Adrenal gland (tissue), 9 donors: ENCODE measurements at regions not wholly inside any gene's neighbourhood (a gene's known extent, or its start where the extent isn't known, plus 50 kb on each side); places are given as distances from the start of the nearest gene placed in this dataset.

Experiments used
- DNase-seq, 7 donors: peaks; one replicate each; pipeline ENCODE4 v3.0.0-alpha.2; 2019 to 2020
- H3K27ac ChIP-seq, 5 donors: fragments of 200-600 bp; sonication (generic) in 4 of 5; 1 replicate in 3 of 5; 2 replicates in 2 of 5; pipeline versions ENCODE4 v1.5.1 to v1.8.0; 2016 to 2020; ENCODE audit warnings: mild to moderate bottlenecking in 1 of 5
- H3K27me3 ChIP-seq: fragments of 200-600 bp; 2 replicates; pipeline ENCODE4 v1.8.0; 2021
- H3K36me3 ChIP-seq, 2 donors: fragments of 200-600 bp; replicated peaks in 1 of 2; 1 replicate in 1 of 2; 2 replicates in 1 of 2; pipeline versions ENCODE4 v1.5.1 to v1.8.0; 2018 to 2022
- H3K4me1 ChIP-seq, 2 donors: fragments of 200-600 bp; replicated peaks in 1 of 2; 1 replicate in 1 of 2; 2 replicates in 1 of 2; pipeline versions ENCODE4 v1.5.1 to v1.8.0; 2018 to 2021
- H3K4me3 ChIP-seq, 4 donors: fragments of 200-600 bp; sonication (generic) in 3 of 4; one replicate each; pipeline ENCODE4 v1.5.1; 2016 to 2018
- H3K9me3 ChIP-seq, 3 donors: fragments of 200-600 bp; sonication (generic) in 1 of 3; replicated peaks in 1 of 3; 1 replicate in 2 of 3; 2 replicates in 1 of 3; pipeline versions ENCODE4 v1.5.1 to v1.8.0; 2016 to 2021
- POLR2A ChIP-seq, 2 donors: fragments of 450-650 bp; IDR thresholded peaks; one replicate each; pipeline ENCODE4 v1.6.1; 2017; ENCODE audit warnings: antibody characterized with exemption in 2 of 2, mild to moderate bottlenecking in 2 of 2, moderate library complexity in 1 of 2
- WGBS, 4 donors: extraction: QIAGEN DNeasy Blood & Tissue Kit in 2 of 4; methylation state at CpG; one replicate each; pipeline versions ENCODE4 v1.1.5 to v1.1.7; 2013 to 2017; 5-methylcytosine and 5-hydroxymethylcytosine counted together
- intact Hi-C, 2 donors: fragments of 100-400 bp; cut with DNase I; formaldehyde crosslinking; loops; one replicate each; pipeline versions ENCODE4 v1.14.1 to v1.15.0; 2022 to 2023
- TF ChIP-seq, protein P1 (sequence below), 6 experiments: fragments of 450-650 bp in 4 of 6; fragments of 200-600 bp in 2 of 6; sonication (generic) in 1 of 6; IDR thresholded peaks; 1 replicate in 5 of 6; 2 replicates in 1 of 6; pipeline versions ENCODE4 v1.5.1 to v1.8.0; 2016 to 2021; ENCODE audit warnings: antibody characterized with exemption in 6 of 6, mild to moderate bottlenecking in 2 of 6, moderate library complexity in 1 of 6
- donor health status: healthy with polysubstance abuse.
- donor health status: Bipolar disorder and iron deficiency.
- donor health status: DM: yes; HTN: yes; CAD: no.
- donor health status: DM: no; HTN: no; CAD: no.
- donor health status: DM: no; HTN: no; CAD: no.

- no peak for DNase-seq
- TF ChIP-seq, protein P1, sequence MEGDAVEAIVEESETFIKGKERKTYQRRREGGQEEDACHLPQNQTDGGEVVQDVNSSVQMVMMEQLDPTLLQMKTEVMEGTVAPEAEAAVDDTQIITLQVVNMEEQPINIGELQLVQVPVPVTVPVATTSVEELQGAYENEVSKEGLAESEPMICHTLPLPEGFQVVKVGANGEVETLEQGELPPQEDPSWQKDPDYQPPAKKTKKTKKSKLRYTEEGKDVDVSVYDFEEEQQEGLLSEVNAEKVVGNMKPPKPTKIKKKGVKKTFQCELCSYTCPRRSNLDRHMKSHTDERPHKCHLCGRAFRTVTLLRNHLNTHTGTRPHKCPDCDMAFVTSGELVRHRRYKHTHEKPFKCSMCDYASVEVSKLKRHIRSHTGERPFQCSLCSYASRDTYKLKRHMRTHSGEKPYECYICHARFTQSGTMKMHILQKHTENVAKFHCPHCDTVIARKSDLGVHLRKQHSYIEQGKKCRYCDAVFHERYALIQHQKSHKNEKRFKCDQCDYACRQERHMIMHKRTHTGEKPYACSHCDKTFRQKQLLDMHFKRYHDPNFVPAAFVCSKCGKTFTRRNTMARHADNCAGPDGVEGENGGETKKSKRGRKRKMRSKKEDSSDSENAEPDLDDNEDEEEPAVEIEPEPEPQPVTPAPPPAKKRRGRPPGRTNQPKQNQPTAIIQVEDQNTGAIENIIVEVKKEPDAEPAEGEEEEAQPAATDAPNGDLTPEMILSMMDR (IDR thresholded peaks at IDR 0.05), result no peak
- no peak for TF ChIP-seq POLR2A (IDR thresholded peaks at IDR 0.05)
- 64 to 85% (median 77%) methylated on average over 6 of the region's 6 CpGs for WGBS, 4 donors
- no peak overlapping the region for H3K4me3 ChIP-seq
- no peak overlapping the region for H3K27ac ChIP-seq
- H3K27me3 ChIP-seq, result no peaks in the 10 kb centered on the region
- no peaks in the 10 kb centered on the region for H3K4me1 ChIP-seq
- no peaks in the 10 kb centered on the region for H3K36me3 ChIP-seq
- H3K9me3 ChIP-seq, result no peaks in the 10 kb centered on the region
- intact Hi-C loops, result no loop called here
Observed at GRCh38 chr6:168948002-168948401, 305.6 kb downstream of the THBS2 start.

DNA sequence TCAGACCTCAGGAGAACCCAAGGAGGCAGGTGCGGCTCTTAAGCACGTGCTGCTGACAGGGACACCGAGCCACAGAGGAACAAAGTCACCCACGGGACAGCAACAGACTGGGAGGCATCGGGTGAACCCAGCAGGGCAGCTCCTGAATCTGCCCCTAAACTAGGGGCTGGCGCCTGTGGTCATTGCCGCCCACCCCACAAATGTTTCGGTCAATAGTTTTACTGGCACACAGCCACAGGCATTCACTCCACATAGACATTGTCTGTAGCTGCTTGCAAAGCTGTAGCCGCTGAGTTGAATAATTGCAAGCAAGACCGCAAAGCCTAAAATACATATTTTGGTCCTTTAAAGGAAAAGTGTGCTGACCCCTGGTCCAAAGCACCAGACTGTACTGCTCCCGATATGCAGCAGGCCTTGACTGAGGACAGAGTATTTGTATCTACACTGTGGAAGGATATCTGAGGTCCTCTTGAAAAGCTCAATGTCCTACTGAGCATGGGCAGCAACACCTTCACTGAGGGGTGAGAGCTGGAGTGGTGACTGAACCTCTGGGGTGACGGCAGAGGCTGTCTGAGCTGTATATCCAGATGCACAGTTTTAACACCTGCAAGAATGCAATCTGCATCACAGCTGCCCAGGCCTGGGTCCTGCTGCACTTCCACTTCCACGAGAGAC, 310.3 kb downstream of the THBS2 start:
- no peaks in the 10 kb centered on the region for H3K9me3 ChIP-seq
- TF ChIP-seq POLR2A (IDR thresholded peaks at IDR 0.05), result no peak
- TF ChIP-seq, protein P1 (IDR thresholded peaks at IDR 0.05), result no peak
- H3K4me1 ChIP-seq, result no peaks in the 10 kb centered on the region
- H3K27me3 ChIP-seq, result no peaks in the 10 kb centered on the region
- 69 to 85% (median 75%) methylated on average over 5 to 13 of the region's 13 CpGs for WGBS, 4 donors
- H3K36me3 ChIP-seq, result no peaks in the 10 kb centered on the region
- H3K27ac ChIP-seq, result no peak overlapping the region
- no peak for DNase-seq
- no peak overlapping the region for H3K4me3 ChIP-seq
- intact Hi-C loops, result no loop called here

DNA sequence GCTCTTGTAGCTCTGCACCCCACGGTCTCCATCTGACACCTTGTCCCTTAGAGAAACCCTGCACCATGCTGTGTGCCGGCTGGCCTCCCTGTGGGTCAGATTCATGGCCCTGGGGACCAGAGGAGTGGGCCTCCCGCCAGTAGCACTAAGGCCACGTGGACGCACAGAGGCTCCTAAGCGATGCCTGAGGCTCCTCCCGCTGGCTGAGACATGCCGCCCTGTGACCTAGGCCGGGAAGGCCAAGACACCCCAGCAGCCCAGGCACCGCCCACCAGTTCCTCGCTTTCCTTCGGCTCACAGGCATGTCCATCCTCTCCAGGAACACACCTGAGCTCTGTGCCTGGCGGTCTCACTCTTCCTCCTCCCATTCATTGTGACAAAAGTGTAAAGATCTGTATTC, 311.0 kb downstream of the THBS2 start:
- Histone ChIP-seq H3K4me3 (no peak overlapping the region), H3K4me1 (no peaks in the 10 kb centered on the region), H3K27me3 (no peaks in the 10 kb centered on the region), H3K9me3 (no peaks in the 10 kb centered on the region), H3K27ac (no peak overlapping the region), H3K36me3 (no peaks in the 10 kb centered on the region)
- DNase-seq, result no peak
- intact Hi-C loops, result no loop called here
- TF ChIP-seq, protein P1 (IDR thresholded peaks at IDR 0.05), result no peak
- no peak for TF ChIP-seq POLR2A (IDR thresholded peaks at IDR 0.05)
- WGBS, 4 donors, result 74 to 86% (median 78%) methylated on average over 10 to 13 of the region's 13 CpGs

DNA sequence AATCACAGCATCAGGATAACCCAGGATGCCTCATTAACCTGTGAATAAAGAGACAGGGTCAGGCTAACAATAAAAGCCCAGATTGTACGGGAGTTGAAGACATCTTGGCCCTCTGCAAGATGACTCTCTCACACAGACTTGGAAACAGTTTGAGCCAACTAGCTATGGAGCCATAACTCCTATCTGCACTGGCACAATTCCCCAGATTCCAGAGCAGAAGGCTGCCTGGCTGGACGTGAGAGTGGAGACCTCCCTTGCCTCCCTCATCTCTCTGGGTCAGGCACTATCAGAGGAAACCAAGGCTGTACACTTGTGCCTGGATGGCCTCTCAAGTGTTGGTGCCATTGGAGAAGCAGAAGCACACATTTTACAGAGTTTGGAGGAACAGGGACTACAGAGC, 312.6 kb downstream of the THBS2 start:
- no peak for TF ChIP-seq POLR2A (IDR thresholded peaks at IDR 0.05)
- TF ChIP-seq, protein P1 (IDR thresholded peaks at IDR 0.05), result no peak
- DNase-seq, result no peak
- Histone ChIP-seq H3K4me3 (no peak overlapping the region), H3K36me3 (no peaks in the 10 kb centered on the region), H3K4me1 (no peaks in the 10 kb centered on the region), H3K27ac (no peak overlapping the region), H3K27me3 (no peaks in the 10 kb centered on the region), H3K9me3 (no peaks in the 10 kb centered on the region)
- 25 to 50% (median 40%) methylated on average over 2 of the region's 2 CpGs for WGBS, 4 donors
- intact Hi-C loops, result no loop called here
